NK-92 treated with Interleukin-12 subunit alpha and Interleukin-12 subunit beta, amount 100 ng/mL, for 24 hours (cell line): ENCODE measurements at regions not wholly inside any gene's neighbourhood (a gene's known extent, or its start where the extent isn't known, plus 50 kb on each side); places are given as distances from the start of the nearest gene placed in this dataset.

Experiments
- DNase-seq: peaks from one replicate; lab custom pipeline; 2025; lab: John Stamatoyannopoulos, UW

DNA sequence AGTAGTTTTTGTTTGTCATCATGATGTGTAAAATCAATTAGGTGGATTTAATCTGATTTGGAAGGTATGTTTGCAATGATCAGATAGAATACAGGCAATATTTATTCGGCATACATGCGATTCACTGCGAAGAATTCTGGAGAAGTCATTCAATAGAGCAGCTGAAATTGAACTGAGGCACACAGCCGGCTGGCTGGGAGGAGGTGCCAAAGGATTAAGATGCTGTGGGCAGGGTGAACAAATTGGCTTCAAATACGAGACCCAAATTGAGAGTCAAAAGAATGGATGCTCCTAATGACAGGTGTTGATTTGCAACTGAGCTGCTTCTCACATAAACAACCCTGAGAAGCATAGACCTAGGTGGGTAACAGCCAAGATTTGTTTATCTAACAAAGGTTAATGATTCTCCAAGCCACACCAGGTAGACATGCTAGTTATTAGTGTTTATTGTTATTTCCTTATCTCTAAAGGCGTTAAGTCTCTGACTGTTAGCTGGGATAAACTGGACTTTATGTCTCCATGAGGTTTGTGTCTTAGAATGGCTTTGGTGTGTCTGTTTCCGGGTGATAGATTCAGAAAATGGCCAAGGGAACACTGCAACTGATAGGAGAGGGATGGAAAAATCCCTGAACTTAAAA is 55.3 kb upstream of the CLINT1 start:
- DNase-seq: no peak

DNA sequence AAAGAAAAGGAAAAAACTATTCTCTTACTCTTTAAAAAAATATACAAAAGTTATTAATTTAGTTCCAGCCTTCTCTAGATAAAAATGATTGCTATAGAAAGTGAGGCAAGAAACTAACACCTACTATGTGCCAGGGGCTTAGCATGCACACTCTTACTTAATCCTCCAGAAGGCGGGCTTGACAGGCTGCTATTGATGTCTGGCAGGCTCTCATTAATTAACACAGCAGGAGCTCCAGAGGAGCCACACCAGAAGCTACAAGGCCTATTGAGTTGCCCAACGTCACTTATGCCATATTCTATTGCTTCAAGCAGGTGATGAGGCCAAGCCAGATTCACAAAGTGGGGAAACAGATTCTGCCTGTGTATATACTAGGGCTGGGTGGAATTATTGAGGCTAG is 54.6 kb upstream of the CLINT1 start:
- no peak for DNase-seq

- DNase-seq: no peak
Observed at GRCh38 chr5:157912621-157913325, 53.8 kb upstream of the CLINT1 start.

GRCh38 chr5:157911568-157911967 is 52.6 kb upstream of the CLINT1 start:
- DNase-seq: no peak
